ENCODE measurements at regions not wholly inside any gene's neighbourhood (a gene's known extent, or its start where the extent isn't known, plus 50 kb on each side); places are given as distances from the start of the nearest gene placed in this dataset.

DNA sequence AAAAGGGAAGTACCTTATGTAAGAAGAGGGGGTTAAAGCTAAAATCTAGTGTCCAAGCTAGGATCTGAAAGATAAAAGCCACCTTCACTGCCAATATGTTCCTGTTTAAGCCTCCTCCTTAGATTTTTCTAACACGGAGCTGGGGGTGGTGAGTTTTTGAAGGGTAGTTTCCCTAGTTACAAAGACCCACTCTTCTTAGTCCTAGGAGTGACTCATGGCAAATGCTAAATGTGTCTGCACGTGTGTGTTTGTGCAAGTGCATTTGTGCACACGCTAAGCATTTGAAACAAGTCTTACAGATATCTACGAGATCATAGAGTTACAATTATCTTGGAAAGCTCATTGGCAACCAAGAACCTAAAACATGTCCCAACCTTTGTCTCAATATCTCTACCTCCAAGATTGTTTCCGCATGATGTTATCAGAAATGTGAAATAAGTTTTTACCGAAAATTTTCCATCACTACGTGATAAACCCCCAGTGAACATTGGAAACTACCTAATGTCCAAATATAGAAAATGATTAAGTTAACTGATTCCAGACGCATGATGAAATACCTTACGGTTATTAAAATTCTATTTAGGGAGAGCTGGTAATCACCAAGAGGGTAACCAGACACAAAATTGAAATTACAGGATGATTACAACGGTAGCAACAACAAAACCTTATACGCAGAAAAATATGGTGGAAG, 78.0 kb upstream of the HRH2 start:
- peaks cover 30% of the 10 kb centered on the region for H3K4me1 ChIP-seq
- H3K4me3 ChIP-seq: no peak overlapping the region
- H3K36me3 ChIP-seq: no peaks in the 10 kb centered on the region
- H3K9ac ChIP-seq: no peak overlapping the region
- H4K20me1 ChIP-seq: no peaks in the 10 kb centered on the region
- H3K27me3 ChIP-seq: no peaks in the 10 kb centered on the region
- TF ChIP-seq Cebpa-rat (IDR thresholded peaks at IDR 0.05): no peak
- H3K4me2 ChIP-seq: no peak overlapping the region
- H3K27ac ChIP-seq: no peak overlapping the region
- peaks cover 11% of the 10 kb centered on the region for H3K9me3 ChIP-seq

DNA sequence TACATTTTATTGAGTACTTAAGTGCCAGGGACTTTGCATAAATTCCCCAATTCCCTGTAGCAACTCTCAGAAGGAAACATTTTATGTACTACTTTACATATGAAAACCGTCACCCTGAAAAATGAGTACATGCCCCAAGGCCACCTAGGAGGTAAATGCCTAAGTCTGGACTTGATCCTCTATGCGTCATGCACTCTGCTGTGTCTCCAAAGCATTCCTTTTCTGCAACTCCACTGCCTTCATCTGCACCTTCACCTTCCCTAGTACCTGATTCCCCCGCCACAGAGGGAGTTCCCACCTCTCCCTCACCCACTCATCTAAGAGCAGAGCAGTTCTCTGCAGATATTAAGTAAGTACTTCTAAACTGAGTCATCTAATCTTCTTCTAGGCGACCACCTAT, 75.2 kb upstream of the HRH2 start:
- no peaks in the 10 kb centered on the region for H4K20me1 ChIP-seq
- H3K9me3 ChIP-seq: peaks cover 11% of the 10 kb centered on the region
- H3K27ac ChIP-seq: no peak overlapping the region
- H3K4me1 ChIP-seq: peaks cover 4% of the 10 kb centered on the region
- H3K4me3 ChIP-seq: no peak overlapping the region
- no peak overlapping the region for H3K4me2 ChIP-seq
- no peaks in the 10 kb centered on the region for H3K27me3 ChIP-seq
- H3K9ac ChIP-seq: no peak overlapping the region
- no peaks in the 10 kb centered on the region for H3K36me3 ChIP-seq
- TF ChIP-seq Cebpa-rat (IDR thresholded peaks at IDR 0.05): no peak

DNA sequence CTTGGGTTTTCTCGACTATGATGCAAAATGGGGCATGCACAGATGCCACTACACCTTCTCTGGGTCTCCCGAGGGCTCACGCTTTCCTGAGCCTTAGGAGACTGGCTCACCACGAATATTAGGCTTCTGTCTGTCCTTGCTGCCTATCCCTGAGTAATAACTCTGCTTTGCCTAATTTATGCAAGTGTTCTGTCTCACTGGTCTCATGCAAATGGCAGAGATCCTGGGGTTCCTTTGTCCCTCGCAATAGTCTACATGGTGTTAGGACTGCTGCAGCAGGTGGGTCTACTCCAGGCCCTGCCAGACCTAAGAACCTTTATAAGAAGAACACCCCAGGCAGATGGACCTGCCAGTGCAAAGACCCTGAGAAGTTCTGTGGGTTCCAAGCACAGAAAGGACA, 72.3 kb upstream of the HRH2 start:
- Histone ChIP-seq H3K4me2 (no peak overlapping the region), H3K36me3 (no peaks in the 10 kb centered on the region), H3K4me1 (peaks cover 4% of the 10 kb centered on the region), H3K9me3 (peaks cover 11% of the 10 kb centered on the region), H4K20me1 (no peaks in the 10 kb centered on the region), H3K27me3 (no peaks in the 10 kb centered on the region), H3K4me3 (no peak overlapping the region), H3K27ac (no peak overlapping the region), H3K9ac (no peak overlapping the region)
- TF ChIP-seq Cebpa-rat (IDR thresholded peaks at IDR 0.05): no peak

DNA sequence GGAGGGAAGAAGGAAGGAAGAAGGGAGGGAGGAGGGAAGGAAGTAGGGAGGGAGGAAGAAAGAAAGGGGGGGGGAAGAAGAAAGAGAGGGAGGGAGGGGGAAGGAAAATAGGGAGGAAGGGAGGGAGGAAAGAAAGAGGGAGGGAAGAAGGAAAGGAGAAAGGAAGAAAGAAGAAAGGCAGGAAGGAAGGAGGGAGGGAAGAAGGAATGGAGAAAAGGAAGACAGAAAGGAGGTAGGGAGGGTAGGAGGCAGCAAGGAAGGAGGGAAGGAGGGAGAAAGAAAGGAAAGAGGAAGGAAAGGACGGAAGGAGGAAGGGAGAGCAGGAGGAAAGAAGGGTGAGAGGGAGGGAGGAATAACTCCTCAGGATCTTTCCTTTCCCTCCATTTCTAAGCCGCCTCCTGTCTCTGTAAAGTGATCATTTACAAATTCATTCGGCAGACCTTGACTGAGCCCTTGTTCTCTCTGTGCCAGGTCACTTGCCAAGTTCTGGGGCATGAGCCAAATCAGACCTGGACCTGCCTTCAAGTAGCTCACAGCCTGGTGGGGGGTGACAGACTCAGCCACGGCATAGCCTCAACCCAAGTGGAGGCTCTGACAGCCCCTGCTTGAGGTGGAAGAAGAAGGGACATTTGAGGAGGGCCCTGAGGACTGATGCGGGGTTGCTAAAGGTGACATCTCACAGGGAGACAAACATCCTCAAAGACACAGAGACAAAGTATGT, 69.0 kb upstream of the HRH2 start:
- no peaks in the 10 kb centered on the region for H4K20me1 ChIP-seq
- no peak overlapping the region for H3K4me3 ChIP-seq
- peaks cover 9% of the 10 kb centered on the region for H3K4me1 ChIP-seq
- no peaks in the 10 kb centered on the region for H3K36me3 ChIP-seq
- H3K27me3 ChIP-seq: no peaks in the 10 kb centered on the region
- no peak for TF ChIP-seq Cebpa-rat (IDR thresholded peaks at IDR 0.05)
- H3K9me3 ChIP-seq: no peaks in the 10 kb centered on the region
- no peak overlapping the region for H3K27ac ChIP-seq
- no peak overlapping the region for H3K4me2 ChIP-seq
- H3K9ac ChIP-seq: no peak overlapping the region

DNA sequence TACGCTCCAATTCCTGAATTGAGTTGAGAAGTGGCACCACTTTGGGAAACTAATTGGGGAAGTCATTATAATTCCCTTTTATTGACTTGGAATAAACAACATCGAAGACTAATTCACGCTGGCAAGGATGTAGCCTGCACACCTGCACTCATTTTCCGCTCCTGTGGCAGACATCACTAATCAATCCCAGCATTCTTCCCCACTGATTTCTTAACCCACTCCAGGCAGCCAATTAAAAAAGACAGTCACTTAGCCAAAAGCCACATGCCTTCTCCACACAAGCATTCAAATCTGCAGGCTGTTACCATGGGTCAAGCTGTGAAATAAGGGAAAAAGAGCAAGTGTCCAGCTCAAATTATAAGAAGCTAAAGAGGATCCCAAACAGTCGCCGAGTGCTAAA, 68.2 kb upstream of the HRH2 start:
- 0 out of 2 replicates have a peak, but pooled peaks cover 3% of the 10 kb centered on the region for H3K9me3 ChIP-seq
- no peak overlapping the region for H3K4me3 ChIP-seq
- no peak overlapping the region for H3K27ac ChIP-seq
- H3K27me3 ChIP-seq: no peaks in the 10 kb centered on the region
- peaks cover 9% of the 10 kb centered on the region for H3K4me1 ChIP-seq
- TF ChIP-seq Cebpa-rat (IDR thresholded peaks at IDR 0.05): no peak
- no peaks in the 10 kb centered on the region for H4K20me1 ChIP-seq
- no peaks in the 10 kb centered on the region for H3K36me3 ChIP-seq
- H3K9ac ChIP-seq: no peak overlapping the region
- H3K4me2 ChIP-seq: no peak overlapping the region

DNA sequence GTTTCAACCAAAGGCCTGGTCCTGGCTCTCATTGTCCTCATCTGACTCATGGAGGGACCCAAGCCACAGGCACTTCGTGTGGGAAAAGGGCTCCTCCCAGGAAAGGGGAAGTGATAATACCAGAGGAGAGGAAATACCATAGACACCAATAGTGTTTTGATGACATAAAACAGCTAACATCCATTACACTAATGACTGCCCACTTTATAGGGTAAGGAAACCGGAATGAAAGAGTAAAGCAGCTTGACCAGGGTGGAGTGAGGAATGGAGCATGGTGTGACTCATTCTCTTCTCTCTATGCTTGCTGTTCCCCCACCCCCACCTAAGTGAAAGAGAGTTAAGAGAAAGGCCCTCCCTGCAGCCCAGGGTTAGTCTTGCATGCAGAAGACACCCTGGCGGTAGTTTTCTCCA, 67.4 kb upstream of the HRH2 start:
- Histone ChIP-seq H3K9me3 (0 out of 2 replicates have a peak, but pooled peaks cover 3% of the 10 kb centered on the region), H3K27ac (no peak overlapping the region), H4K20me1 (no peaks in the 10 kb centered on the region), H3K36me3 (no peaks in the 10 kb centered on the region), H3K4me3 (no peak overlapping the region), H3K4me2 (peak overlapping the region; percentile 17; the same call in 1 of the 2 replicates), H3K4me1 (peaks cover 9% of the 10 kb centered on the region), H3K9ac (no peak overlapping the region), H3K27me3 (no peaks in the 10 kb centered on the region)
- no peak for TF ChIP-seq Cebpa-rat (IDR thresholded peaks at IDR 0.05)

DNA sequence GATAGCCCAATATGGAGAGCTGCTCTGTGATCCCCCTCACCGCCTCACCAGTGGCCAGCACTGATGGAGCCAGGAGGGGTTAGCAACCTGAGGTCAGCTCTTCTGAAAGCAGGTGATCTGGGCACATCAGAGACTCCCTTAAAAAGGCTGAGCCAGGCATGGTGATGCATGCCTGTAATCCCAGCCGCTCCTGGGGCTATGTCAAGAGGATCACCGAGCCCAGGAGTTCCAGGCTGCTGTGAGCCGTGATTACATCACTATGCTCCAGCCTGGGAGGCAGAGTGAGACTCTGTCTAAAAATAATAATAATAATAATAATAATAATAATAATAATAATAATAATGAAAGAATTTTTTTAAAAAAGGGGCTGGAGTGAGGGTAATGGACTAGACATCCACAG, 66.6 kb upstream of the HRH2 start:
- peaks cover 9% of the 10 kb centered on the region for H3K4me1 ChIP-seq
- no peaks in the 10 kb centered on the region for H3K36me3 ChIP-seq
- no peak overlapping the region for H3K9ac ChIP-seq
- H3K4me3 ChIP-seq: no peak overlapping the region
- H3K4me2 ChIP-seq: no peak overlapping the region
- H4K20me1 ChIP-seq: no peaks in the 10 kb centered on the region
- H3K27ac ChIP-seq: no peak overlapping the region
- H3K27me3 ChIP-seq: no peaks in the 10 kb centered on the region
- TF ChIP-seq Cebpa-rat (IDR thresholded peaks at IDR 0.05): no peak
- 0 out of 2 replicates have a peak, but pooled peaks cover 3% of the 10 kb centered on the region for H3K9me3 ChIP-seq

DNA sequence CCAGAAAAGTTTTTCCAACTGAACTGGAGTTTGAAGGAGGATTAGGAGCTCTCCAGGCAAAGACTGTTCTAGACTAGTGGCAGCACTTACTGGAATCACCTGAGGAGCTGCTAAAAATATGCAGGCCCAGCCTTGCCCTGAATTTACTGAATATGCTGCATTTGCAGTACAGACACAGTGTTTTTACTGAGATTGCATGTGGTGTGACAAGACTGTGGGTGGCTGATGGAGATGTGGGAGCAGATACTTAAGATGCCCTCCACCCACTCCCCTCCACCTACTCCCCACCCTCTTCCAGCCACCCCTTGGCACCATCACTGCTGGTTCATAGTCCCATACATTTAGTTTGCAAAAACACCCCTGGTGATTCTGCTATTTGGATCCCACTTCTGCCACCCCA, 64.1 kb upstream of the HRH2 start:
- Histone ChIP-seq H3K27me3 (no peaks in the 10 kb centered on the region), H3K4me2 (no peak overlapping the region), H3K27ac (no peak overlapping the region), H3K4me1 (peaks cover 9% of the 10 kb centered on the region), H3K9ac (no peak overlapping the region), H3K36me3 (no peaks in the 10 kb centered on the region), H3K9me3 (0 out of 2 replicates have a peak, but pooled peaks cover 3% of the 10 kb centered on the region), H3K4me3 (no peak overlapping the region), H4K20me1 (no peaks in the 10 kb centered on the region)
- TF ChIP-seq Cebpa-rat (IDR thresholded peaks at IDR 0.05): no peak

DNA sequence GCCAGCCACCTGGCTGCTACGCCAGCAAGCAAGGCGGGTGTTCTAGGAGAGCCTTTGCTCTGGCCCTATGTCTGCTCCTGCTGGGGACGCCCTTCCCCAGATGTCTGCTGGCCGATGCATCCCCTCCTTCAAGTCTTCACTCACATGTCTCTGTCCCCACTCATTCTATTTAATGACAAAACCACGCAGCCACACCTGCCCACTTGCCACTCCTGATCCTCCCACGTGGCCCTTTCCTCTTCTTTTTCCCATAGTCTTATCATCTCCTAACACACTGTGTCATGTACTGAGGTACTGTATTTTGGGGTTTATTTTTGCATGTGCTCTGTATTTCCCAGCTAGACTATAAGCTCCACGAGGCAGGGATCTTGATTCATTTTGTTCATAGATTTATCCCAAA, 62.0 kb upstream of the HRH2 start:
- Histone ChIP-seq H3K27ac (no peak overlapping the region), H3K4me2 (no peak overlapping the region), H4K20me1 (no peaks in the 10 kb centered on the region), H3K27me3 (no peaks in the 10 kb centered on the region), H3K4me1 (peaks cover 1% of the 10 kb centered on the region; the same call in 1 of the 2 replicates), H3K4me3 (no peak overlapping the region), H3K9ac (no peak overlapping the region), H3K36me3 (no peaks in the 10 kb centered on the region), H3K9me3 (0 out of 2 replicates have a peak, but pooled peaks cover 3% of the 10 kb centered on the region)
- no peak for TF ChIP-seq Cebpa-rat (IDR thresholded peaks at IDR 0.05)

DNA sequence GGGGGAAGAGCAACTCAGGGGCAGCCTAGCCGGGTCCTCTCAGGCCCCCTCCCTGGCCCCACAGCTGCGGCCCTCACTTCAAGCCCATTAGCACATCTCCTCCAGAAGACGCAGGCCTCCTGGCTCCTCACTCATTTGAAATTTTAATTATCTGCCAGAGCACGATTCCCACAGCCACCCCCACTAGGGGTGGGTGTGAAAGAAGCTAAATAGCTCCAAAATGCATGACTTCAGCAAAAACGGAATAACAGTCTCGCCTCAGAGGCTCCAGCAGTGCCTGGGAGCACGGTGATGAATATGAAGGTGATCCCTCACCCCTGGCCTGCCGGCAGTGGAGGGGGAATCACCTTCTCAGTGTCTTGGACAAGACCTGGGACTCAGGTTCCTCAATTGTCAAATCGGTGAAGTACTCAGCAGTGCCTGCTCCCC, 61.1 kb upstream of the HRH2 start:
- Histone ChIP-seq H3K4me2 (no peak overlapping the region), H4K20me1 (no peaks in the 10 kb centered on the region), H3K9ac (no peak overlapping the region), H3K9me3 (0 out of 2 replicates have a peak, but pooled peaks cover 3% of the 10 kb centered on the region), H3K4me1 (no peaks in the 10 kb centered on the region), H3K4me3 (no peak overlapping the region), H3K36me3 (no peaks in the 10 kb centered on the region), H3K27me3 (no peaks in the 10 kb centered on the region), H3K27ac (no peak overlapping the region)
- no peak for TF ChIP-seq Cebpa-rat (IDR thresholded peaks at IDR 0.05)
